ENCODE measurements at regions not wholly inside any gene's neighbourhood (a gene's known extent, or its start where the extent isn't known, plus 50 kb on each side); places are given as distances from the start of the nearest gene placed in this dataset.

GRCh38 chr1:177873238-177873637 is 96.6 kb downstream of the SEC16B start:
- TF ChIP-seq, protein P1, sequence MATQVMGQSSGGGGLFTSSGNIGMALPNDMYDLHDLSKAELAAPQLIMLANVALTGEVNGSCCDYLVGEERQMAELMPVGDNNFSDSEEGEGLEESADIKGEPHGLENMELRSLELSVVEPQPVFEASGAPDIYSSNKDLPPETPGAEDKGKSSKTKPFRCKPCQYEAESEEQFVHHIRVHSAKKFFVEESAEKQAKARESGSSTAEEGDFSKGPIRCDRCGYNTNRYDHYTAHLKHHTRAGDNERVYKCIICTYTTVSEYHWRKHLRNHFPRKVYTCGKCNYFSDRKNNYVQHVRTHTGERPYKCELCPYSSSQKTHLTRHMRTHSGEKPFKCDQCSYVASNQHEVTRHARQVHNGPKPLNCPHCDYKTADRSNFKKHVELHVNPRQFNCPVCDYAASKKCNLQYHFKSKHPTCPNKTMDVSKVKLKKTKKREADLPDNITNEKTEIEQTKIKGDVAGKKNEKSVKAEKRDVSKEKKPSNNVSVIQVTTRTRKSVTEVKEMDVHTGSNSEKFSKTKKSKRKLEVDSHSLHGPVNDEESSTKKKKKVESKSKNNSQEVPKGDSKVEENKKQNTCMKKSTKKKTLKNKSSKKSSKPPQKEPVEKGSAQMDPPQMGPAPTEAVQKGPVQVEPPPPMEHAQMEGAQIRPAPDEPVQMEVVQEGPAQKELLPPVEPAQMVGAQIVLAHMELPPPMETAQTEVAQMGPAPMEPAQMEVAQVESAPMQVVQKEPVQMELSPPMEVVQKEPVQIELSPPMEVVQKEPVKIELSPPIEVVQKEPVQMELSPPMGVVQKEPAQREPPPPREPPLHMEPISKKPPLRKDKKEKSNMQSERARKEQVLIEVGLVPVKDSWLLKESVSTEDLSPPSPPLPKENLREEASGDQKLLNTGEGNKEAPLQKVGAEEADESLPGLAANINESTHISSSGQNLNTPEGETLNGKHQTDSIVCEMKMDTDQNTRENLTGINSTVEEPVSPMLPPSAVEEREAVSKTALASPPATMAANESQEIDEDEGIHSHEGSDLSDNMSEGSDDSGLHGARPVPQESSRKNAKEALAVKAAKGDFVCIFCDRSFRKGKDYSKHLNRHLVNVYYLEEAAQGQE (IDR thresholded peaks at IDR 0.05; ENCODE audit: low read depth) = no peak
- no peak for TF ChIP-seq YY1 (IDR thresholded peaks at IDR 0.05; ENCODE audit: low read depth)

- TF ChIP-seq TEAD4 (IDR thresholded peaks at IDR 0.05) = no peak
- no peak for TF ChIP-seq EGR1 (IDR thresholded peaks at IDR 0.05)
- no peak for TF ChIP-seq FOXM1 (IDR thresholded peaks at IDR 0.05; ENCODE audit: borderline replicate concordance, low read depth)
- TF ChIP-seq, protein P2, sequence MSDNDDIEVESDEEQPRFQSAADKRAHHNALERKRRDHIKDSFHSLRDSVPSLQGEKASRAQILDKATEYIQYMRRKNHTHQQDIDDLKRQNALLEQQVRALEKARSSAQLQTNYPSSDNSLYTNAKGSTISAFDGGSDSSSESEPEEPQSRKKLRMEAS (IDR thresholded peaks at IDR 0.05) = no peak
- no peak for TF ChIP-seq TCF12 (IDR thresholded peaks at IDR 0.05; ENCODE audit: low read depth)
- no peak for TF ChIP-seq NFIC (IDR thresholded peaks at IDR 0.05)
- no peak for TF ChIP-seq CREB1 (IDR thresholded peaks at IDR 0.05; ENCODE audit: low read depth)
- no peak for TF ChIP-seq TAF1 (IDR thresholded peaks at IDR 0.05; ENCODE audit: low read depth)
- no peak for TF ChIP-seq YY1 (IDR thresholded peaks at IDR 0.05; ENCODE audit: low read depth)
- TF ChIP-seq EP300 (IDR thresholded peaks at IDR 0.05; ENCODE audit: borderline replicate concordance) = no peak
- TF ChIP-seq, protein P3, sequence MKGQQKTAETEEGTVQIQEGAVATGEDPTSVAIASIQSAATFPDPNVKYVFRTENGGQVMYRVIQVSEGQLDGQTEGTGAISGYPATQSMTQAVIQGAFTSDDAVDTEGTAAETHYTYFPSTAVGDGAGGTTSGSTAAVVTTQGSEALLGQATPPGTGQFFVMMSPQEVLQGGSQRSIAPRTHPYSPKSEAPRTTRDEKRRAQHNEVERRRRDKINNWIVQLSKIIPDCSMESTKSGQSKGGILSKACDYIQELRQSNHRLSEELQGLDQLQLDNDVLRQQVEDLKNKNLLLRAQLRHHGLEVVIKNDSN (IDR thresholded peaks at IDR 0.05) = no peak
- TF ChIP-seq ZBTB7A (IDR thresholded peaks at IDR 0.05; ENCODE audit: low read depth) = no peak
- TF ChIP-seq, protein P1 (IDR thresholded peaks at IDR 0.05; ENCODE audit: low read depth) = no peak
- no peak for TF ChIP-seq RAD21 (IDR thresholded peaks at IDR 0.05; ENCODE audit: low read depth)
- no peak for TF ChIP-seq CEBPB (IDR thresholded peaks at IDR 0.05)
These were observed 97.5 kb downstream of the SEC16B start for GRCh38 chr1:177872308-177872900.

DNA sequence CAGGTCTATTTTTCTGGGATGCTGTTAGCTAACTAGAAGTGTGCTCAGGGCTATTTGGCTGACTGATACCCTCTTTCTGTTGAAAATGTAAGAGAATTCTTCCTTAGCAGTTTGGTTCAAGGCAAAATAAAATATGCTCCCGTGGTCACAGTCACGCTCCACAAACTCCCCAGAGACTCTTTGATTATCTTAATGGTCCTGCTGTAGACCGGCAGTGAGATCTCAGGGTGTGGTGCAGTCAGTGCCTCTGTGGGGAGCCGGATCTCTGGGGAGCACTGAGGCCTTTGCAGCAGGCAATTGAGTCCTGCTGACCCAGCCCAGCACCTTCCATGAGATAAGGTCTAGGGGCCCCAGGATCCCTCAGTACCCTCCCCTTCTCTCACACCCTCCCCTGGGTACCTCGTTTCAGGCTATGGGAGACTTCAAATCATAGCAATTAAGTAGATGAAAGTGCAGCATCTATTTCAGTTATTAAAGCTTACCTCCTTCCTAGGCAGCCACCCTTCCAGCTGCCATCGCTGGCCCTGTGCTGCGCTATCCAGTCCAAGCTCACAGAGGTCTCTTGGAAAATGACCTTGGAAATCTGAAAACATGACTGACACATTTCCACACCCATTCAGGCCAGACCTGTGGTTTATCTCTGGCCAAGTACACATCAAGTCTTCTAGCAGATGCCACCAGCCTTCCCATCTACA is 98.1 kb downstream of the SEC16B start:
- TF ChIP-seq TEAD4 (IDR thresholded peaks at IDR 0.05) = no peak

GRCh38 chr1:177869586-177869985 is 100.3 kb downstream of the SEC16B start:
- TF ChIP-seq TEAD4 (IDR thresholded peaks at IDR 0.05) = no peak
- TF ChIP-seq RAD21 (IDR thresholded peaks at IDR 0.05; ENCODE audit: low read depth) = no peak
- TF ChIP-seq, protein P1 (IDR thresholded peaks at IDR 0.05; ENCODE audit: low read depth) = no peak
- no peak for TF ChIP-seq YY1 (IDR thresholded peaks at IDR 0.05; ENCODE audit: low read depth)

- no peak for TF ChIP-seq ZBTB7A (IDR thresholded peaks at IDR 0.05; ENCODE audit: low read depth)
- TF ChIP-seq TCF12 (IDR thresholded peaks at IDR 0.05; ENCODE audit: low read depth) = no peak
- no peak for TF ChIP-seq FOXM1 (IDR thresholded peaks at IDR 0.05; ENCODE audit: borderline replicate concordance, low read depth)
- no peak for TF ChIP-seq NFIC (IDR thresholded peaks at IDR 0.05)
- TF ChIP-seq, protein P3 (IDR thresholded peaks at IDR 0.05) = no peak
- TF ChIP-seq, protein P1 (IDR thresholded peaks at IDR 0.05; ENCODE audit: low read depth) = no peak
- TF ChIP-seq YY1 (IDR thresholded peaks at IDR 0.05; ENCODE audit: low read depth) = no peak
- TF ChIP-seq CEBPB (IDR thresholded peaks at IDR 0.05) = no peak
- TF ChIP-seq TEAD4 (IDR thresholded peaks at IDR 0.05) = no peak
- no peak for TF ChIP-seq RAD21 (IDR thresholded peaks at IDR 0.05; ENCODE audit: low read depth)
- TF ChIP-seq, protein P2 (IDR thresholded peaks at IDR 0.05) = no peak
- no peak for TF ChIP-seq EGR1 (IDR thresholded peaks at IDR 0.05)
- TF ChIP-seq EP300 (IDR thresholded peaks at IDR 0.05; ENCODE audit: borderline replicate concordance) = no peak
- TF ChIP-seq CREB1 (IDR thresholded peaks at IDR 0.05; ENCODE audit: low read depth) = no peak
- TF ChIP-seq TAF1 (IDR thresholded peaks at IDR 0.05; ENCODE audit: low read depth) = no peak
These were observed 104.1 kb downstream of the SEC16B start for GRCh38 chr1:177865807-177866206.
